ENCODE measurements at regions not wholly inside any gene's neighbourhood (a gene's known extent, or its start where the extent isn't known, plus 50 kb on each side); places are given as distances from the start of the nearest gene placed in this dataset.

- TF ChIP-seq CTCF (IDR thresholded peaks at IDR 0.05; ENCODE audit: borderline replicate concordance, extremely low read depth, insufficient read depth): no peak
- Histone ChIP-seq H3K4me1 (ENCODE audit: control insufficient read depth in 2 of 3, insufficient read depth in 2 of 3, low read depth in 1 of 3, low read length in 3 of 3) (no peaks in the 10 kb centered on the region), H3K27ac (ENCODE audit: low read depth in 2 of 2, low read length in 2 of 2) (no peak overlapping the region), H3K9ac (ENCODE audit: low read length in 3 of 3) (no peak overlapping the region), H3K27me3 (ENCODE audit: control insufficient read depth, insufficient read depth, low read length) (no peaks in the 10 kb centered on the region), H3K4me3 (ENCODE audit: low read length in 3 of 3) (no peak overlapping the region), H3K36me3 (ENCODE audit: control insufficient read depth in 2 of 3, insufficient read depth in 3 of 3, low read length in 3 of 3) (no peaks in the 10 kb centered on the region), H3K9me3 (ENCODE audit: control insufficient read depth in 2 of 3, insufficient read depth in 1 of 3, low read length in 3 of 3) (no peaks in the 10 kb centered on the region)
- DNase-seq (no peak), FAIRE-seq (no peak)
- intact Hi-C loops (cut with DNase I): no loop called here
Measured at GRCh38 chr1:25047506-25048240, 117.6 kb upstream of the RUNX3 start.

DNA sequence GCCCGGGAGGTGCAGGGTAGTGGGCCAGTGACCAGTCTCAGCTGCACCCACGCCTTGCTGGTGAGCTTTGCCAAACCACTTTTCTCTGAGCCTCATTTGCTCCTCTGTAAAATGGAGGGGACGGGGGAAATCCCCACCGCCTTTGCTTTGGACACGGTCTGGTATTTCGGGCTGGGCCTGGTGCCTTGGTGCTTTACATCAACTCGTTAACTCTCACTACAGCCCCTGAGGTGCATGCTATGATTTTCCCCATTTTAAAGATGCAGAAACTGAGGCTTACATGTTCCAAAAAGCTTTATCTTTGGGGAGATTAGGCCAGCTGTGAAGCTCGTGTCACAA is 116.1 kb upstream of the RUNX3 start:
- no peaks in the 10 kb centered on the region for H3K27me3 ChIP-seq (ENCODE audit: control insufficient read depth, insufficient read depth, low read length)
- H3K9me3 ChIP-seq (ENCODE audit: control insufficient read depth in 2 of 3, insufficient read depth in 1 of 3, low read length in 3 of 3): no peaks in the 10 kb centered on the region
- no peak overlapping the region for H3K4me3 ChIP-seq (ENCODE audit: low read length in 3 of 3)
- DNase-seq (no peak), FAIRE-seq (no peak)
- H3K36me3 ChIP-seq (ENCODE audit: control insufficient read depth in 2 of 3, insufficient read depth in 3 of 3, low read length in 3 of 3): no peaks in the 10 kb centered on the region
- no peaks in the 10 kb centered on the region for H3K4me1 ChIP-seq (ENCODE audit: control insufficient read depth in 2 of 3, insufficient read depth in 2 of 3, low read depth in 1 of 3, low read length in 3 of 3)
- H3K27ac ChIP-seq (ENCODE audit: low read depth in 2 of 2, low read length in 2 of 2): no peak overlapping the region
- TF ChIP-seq CTCF (IDR thresholded peaks at IDR 0.05; ENCODE audit: borderline replicate concordance, extremely low read depth, insufficient read depth): no peak
- intact Hi-C loops (cut with DNase I): no loop called here
- no peak overlapping the region for H3K9ac ChIP-seq (ENCODE audit: low read length in 3 of 3)

GRCh38 chr1:25045480-25046193 is 115.6 kb upstream of the RUNX3 start:
- Histone ChIP-seq H3K36me3 (ENCODE audit: control insufficient read depth in 2 of 3, insufficient read depth in 3 of 3, low read length in 3 of 3) (no peaks in the 10 kb centered on the region), H3K9me3 (ENCODE audit: control insufficient read depth in 2 of 3, insufficient read depth in 1 of 3, low read length in 3 of 3) (no peaks in the 10 kb centered on the region), H3K9ac (ENCODE audit: low read length in 3 of 3) (no peak overlapping the region), H3K4me1 (ENCODE audit: control insufficient read depth in 2 of 3, insufficient read depth in 2 of 3, low read depth in 1 of 3, low read length in 3 of 3) (no peaks in the 10 kb centered on the region), H3K4me3 (ENCODE audit: low read length in 3 of 3) (no peak overlapping the region), H3K27ac (ENCODE audit: low read depth in 2 of 2, low read length in 2 of 2) (no peak overlapping the region), H3K27me3 (ENCODE audit: control insufficient read depth, insufficient read depth, low read length) (no peaks in the 10 kb centered on the region)
- FAIRE-seq (no peak), DNase-seq (no peak)
- no peak for TF ChIP-seq CTCF (IDR thresholded peaks at IDR 0.05; ENCODE audit: borderline replicate concordance, extremely low read depth, insufficient read depth)
- intact Hi-C loops (cut with DNase I): no loop called here
